OCI-LY7 (cell line): ENCODE measurements at regions not wholly inside any gene's neighbourhood (a gene's known extent, or its start where the extent isn't known, plus 50 kb on each side); places are given as distances from the start of the nearest gene placed in this dataset.

Experiments
- BruUV-seq: library from RNA; stranded (reverse); fragments of 400-500 nt; replicated peaks from 2 replicates; lab custom pipeline; 2021; lab: Mats Ljungman, UMichigan
- CTCF ChIA-PET: fragments of 300-600 bp; sonication (Branson Sonifier 250); formaldehyde crosslinking; loops from one replicate; lab custom pipeline; 2022; ENCODE audit warnings: antibody characterized with exemption; ENCODE audit not compliant: unreplicated experiment; lab: Charles Lee
- POLR2A ChIA-PET: fragments of 300-600 bp; sonication (Branson Sonifier 250); formaldehyde crosslinking; loops from one replicate; lab custom pipeline; 2022; ENCODE audit warnings: antibody characterized with exemption; lab: Charles Lee
- DNase-seq: peaks from one replicate; pipeline ENCODE4 v3.0.0-alpha.2; 2015; ENCODE audit warnings: low spot score
- H2AFZ ChIP-seq: fragments of 200-600 bp; sonication (generic), shearing (Covaris generic); 2 replicates; pipeline ENCODE4 v1.6.1; 2014; ENCODE audit warnings: mild to moderate bottlenecking, antibody characterized with exemption, low read length, moderate library complexity
- H3K27ac ChIP-seq: fragments of 200-600 bp; sonication (generic); 2 replicates; pipeline ENCODE4 v1.5.1; 2014; ENCODE audit warnings: mixed run types, low read depth, mild to moderate bottlenecking, moderate library complexity, low read length, inconsistent platforms; ENCODE audit not compliant: poor library complexity, severe bottlenecking
- H3K36me3 ChIP-seq: fragments of 200-600 bp; sonication (generic); 2 replicates; pipeline ENCODE4 v1.6.1; 2014; ENCODE audit warnings: mild to moderate bottlenecking, antibody characterized with exemption, low read length, moderate library complexity, mixed read lengths; ENCODE audit not compliant: insufficient read depth
- H3K4me1 ChIP-seq: fragments of 200-600 bp; sonication (generic); 2 replicates; pipeline ENCODE4 v1.5.1; 2014; ENCODE audit warnings: mild to moderate bottlenecking, low read length; ENCODE audit not compliant: insufficient read depth, poor library complexity, severe bottlenecking
- H3K4me2 ChIP-seq: fragments of 200-600 bp; sonication (generic); 2 replicates; pipeline ENCODE4 v1.6.1; 2014; ENCODE audit warnings: mild to moderate bottlenecking, low read length
- H3K4me3 ChIP-seq: fragments of 200-600 bp; sonication (generic); 2 replicates; pipeline ENCODE4 v1.5.1; 2014; ENCODE audit warnings: mild to moderate bottlenecking, low read depth, low read length; ENCODE audit not compliant: poor library complexity, severe bottlenecking
- H3K79me2 ChIP-seq: fragments of 200-600 bp; sonication (generic); 2 replicates; pipeline ENCODE4 v1.6.1; 2016; ENCODE audit warnings: low read depth, mild to moderate bottlenecking, low read length, moderate library complexity, mixed read lengths; ENCODE audit not compliant: insufficient read depth
- H3K9me2 ChIP-seq: fragments of 200-600 bp; sonication (generic); 2 replicates; pipeline ENCODE4 v1.6.1; 2016; ENCODE audit warnings: mild to moderate bottlenecking, low read length, mixed read lengths; ENCODE audit not compliant: insufficient read depth
- H3K9me3 ChIP-seq: fragments of 200-600 bp; sonication (generic); 2 replicates; pipeline ENCODE4 v1.6.1; 2014; ENCODE audit warnings: mild to moderate bottlenecking, mixed run types, low read length, mixed read lengths
- H4K20me1 ChIP-seq: fragments of 200-600 bp; sonication (generic); 2 replicates; pipeline ENCODE4 v1.6.1; 2014; ENCODE audit warnings: mild to moderate bottlenecking, antibody characterized with exemption, low read length, moderate library complexity, mixed read lengths; ENCODE audit not compliant: insufficient read depth
- EZH2phosphoT487 ChIP-seq: fragments of 200-600 bp; sonication (generic); IDR thresholded peaks from 2 replicates; pipeline ENCODE4 v1.6.1; 2018; ENCODE audit warnings: low read depth, borderline replicate concordance, mild to moderate bottlenecking, mixed run types, antibody characterized with exemption, low read length, moderate library complexity, mixed read lengths
- intact Hi-C: fragments of 100-400 bp; cut with micrococcal nuclease; formaldehyde crosslinking; loops from one replicate; pipeline ENCODE4 v1.10.0; 2022; ENCODE audit not compliant: unreplicated experiment
- TF ChIP-seq, protein P1 (sequence below): fragments of 200-600 bp; sonication (generic); conservative IDR thresholded peaks from 2 replicates; pipeline ENCODE4 v1.5.1; 2014; ENCODE audit warnings: mild to moderate bottlenecking, antibody characterized with exemption, low read length, moderate library complexity, mixed read lengths

DNA sequence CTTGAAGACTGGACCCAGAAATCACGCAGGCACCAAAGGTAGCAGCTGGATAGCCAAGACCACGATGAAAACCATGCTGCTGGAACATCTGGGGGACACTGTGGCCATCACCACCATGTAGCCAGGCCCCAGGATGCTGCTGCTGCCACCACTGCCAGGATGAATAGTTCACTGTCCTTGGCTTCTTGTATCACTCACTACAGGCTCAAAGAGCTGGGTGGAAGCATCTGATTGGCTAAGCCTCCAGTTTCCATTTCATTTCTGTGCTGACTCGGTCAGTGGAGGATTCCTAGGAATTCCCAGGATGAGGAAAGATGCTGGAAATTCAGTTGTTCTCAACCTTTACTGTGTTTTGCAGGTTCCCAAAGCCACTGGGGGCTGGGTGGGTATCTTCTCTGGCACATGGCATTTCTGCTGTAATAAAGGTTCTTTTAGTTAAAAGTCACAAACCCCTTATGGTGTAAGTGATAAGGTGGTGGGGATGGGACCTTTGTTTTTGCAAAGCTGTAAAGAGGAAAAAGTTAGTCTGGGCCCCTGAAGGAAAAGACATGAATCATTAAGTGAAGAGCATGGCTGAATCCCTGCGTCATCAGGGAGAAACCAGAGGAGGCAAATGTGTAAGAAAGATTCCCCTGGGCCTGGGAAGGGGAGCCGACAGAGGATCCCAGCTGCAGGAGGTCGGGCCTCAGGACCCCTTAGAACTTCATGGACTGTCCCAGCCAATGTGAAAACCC lies 57.7 kb upstream of the SMOX start:
- ChIA-PET CTCF (no interaction called here), POLR2A (no interaction called here)
- intact Hi-C loops, result no loop called here
- BruUV-seq, result no TSS peak
- H3K9me3 ChIP-seq, result peaks cover 5% of the 10 kb centered on the region; the same call in 1 of the 2 replicates
- DNase-seq, result no peak
- H3K4me3 ChIP-seq, result no peak overlapping the region
- H3K79me2 ChIP-seq, result no peaks in the 10 kb centered on the region
- TF ChIP-seq, protein P1, sequence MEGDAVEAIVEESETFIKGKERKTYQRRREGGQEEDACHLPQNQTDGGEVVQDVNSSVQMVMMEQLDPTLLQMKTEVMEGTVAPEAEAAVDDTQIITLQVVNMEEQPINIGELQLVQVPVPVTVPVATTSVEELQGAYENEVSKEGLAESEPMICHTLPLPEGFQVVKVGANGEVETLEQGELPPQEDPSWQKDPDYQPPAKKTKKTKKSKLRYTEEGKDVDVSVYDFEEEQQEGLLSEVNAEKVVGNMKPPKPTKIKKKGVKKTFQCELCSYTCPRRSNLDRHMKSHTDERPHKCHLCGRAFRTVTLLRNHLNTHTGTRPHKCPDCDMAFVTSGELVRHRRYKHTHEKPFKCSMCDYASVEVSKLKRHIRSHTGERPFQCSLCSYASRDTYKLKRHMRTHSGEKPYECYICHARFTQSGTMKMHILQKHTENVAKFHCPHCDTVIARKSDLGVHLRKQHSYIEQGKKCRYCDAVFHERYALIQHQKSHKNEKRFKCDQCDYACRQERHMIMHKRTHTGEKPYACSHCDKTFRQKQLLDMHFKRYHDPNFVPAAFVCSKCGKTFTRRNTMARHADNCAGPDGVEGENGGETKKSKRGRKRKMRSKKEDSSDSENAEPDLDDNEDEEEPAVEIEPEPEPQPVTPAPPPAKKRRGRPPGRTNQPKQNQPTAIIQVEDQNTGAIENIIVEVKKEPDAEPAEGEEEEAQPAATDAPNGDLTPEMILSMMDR, result no peak
- no peak for TF ChIP-seq EZH2phosphoT487
- no peaks in the 10 kb centered on the region for H3K36me3 ChIP-seq
- no peak overlapping the region for H3K27ac ChIP-seq
- H4K20me1 ChIP-seq, result no peaks in the 10 kb centered on the region
- H3K4me2 ChIP-seq, result no peak overlapping the region
- no peak overlapping the region for H2AFZ ChIP-seq
- H3K9me2 ChIP-seq, result no peaks in the 10 kb centered on the region
- no peaks in the 10 kb centered on the region for H3K4me1 ChIP-seq

DNA sequence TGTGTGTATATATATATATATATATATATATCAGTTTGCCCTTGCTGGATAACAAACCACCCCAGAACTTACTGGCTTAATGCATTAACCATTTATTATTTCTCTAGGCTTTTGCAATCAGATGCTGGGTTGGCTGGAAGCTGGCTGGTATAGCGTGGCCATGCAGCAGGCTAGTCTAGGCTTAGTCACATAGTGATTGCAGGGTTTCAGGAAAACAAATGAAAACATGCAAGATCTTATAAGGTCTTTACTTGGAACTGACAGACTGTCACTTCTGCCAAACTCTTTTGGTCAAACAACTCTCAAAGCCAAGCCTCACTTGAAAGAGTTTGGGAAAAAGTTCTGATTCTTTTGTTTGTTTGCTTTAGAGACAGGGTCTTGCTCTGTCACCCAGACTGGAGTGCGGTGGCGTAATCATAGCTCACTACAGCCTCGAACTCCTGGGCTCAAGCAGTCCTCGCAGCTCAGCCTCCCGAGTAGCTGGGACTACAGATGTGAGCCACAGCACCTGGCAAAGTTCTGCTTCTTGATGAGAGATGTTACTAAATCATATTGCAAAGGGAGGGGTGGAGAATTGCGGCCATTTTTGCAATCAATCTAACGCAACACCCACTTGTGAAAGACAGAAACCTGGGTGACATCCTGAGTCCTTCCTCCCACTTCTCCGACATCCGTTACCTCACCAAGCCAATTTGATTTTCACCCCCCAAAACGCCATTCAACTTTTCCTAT lies 58.7 kb upstream of the SMOX start:
- Histone ChIP-seq H3K36me3 (no peaks in the 10 kb centered on the region), H3K9me2 (no peaks in the 10 kb centered on the region), H3K27ac (no peak overlapping the region), H3K4me3 (no peak overlapping the region), H2AFZ (no peak overlapping the region), H4K20me1 (no peaks in the 10 kb centered on the region), H3K79me2 (no peaks in the 10 kb centered on the region), H3K9me3 (no peaks in the 10 kb centered on the region), H3K4me1 (peaks cover 4% of the 10 kb centered on the region), H3K4me2 (no peak overlapping the region)
- TF ChIP-seq, protein P1, result no peak
- no peak for TF ChIP-seq EZH2phosphoT487
- no peak for DNase-seq
- POLR2A ChIA-PET, result no interaction called here
- no TSS peak for BruUV-seq
- CTCF ChIA-PET, result no interaction called here
- intact Hi-C loops, result no loop called here

DNA sequence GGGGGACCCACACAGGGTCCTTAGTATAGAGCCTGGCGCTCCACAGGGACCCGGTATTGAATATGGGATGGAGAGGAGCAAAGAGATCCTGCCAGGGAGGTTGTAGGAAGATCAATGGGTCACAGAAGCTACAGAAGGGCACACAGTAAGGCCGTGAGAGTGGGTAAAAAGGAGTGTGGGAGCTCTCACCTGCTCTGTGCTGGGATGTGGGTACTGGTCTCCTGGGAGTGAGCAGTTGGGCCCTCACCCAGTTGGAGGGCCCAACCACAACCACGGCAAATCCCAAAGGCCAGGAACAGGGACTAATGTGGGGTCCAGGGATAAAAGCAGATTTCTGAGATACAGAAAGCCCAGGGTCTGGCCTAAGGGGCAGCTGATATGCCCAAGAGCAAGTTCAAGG lies 59.9 kb upstream of the SMOX start:
- TF ChIP-seq, protein P1, result no peak
- no peak for TF ChIP-seq EZH2phosphoT487
- POLR2A ChIA-PET, result interaction anchor here (0.5 kb wide), 1 partner anchor 156 kb away, joined by 4 read pairs; no protein-coding TSS in a partner anchor
- Histone ChIP-seq H3K79me2 (no peaks in the 10 kb centered on the region), H3K36me3 (no peaks in the 10 kb centered on the region), H3K9me3 (no peaks in the 10 kb centered on the region), H3K27ac (no peak overlapping the region), H4K20me1 (no peaks in the 10 kb centered on the region), H3K9me2 (no peaks in the 10 kb centered on the region), H3K4me2 (no peak overlapping the region), H3K4me1 (peaks cover 4% of the 10 kb centered on the region), H2AFZ (no peak overlapping the region), H3K4me3 (no peak overlapping the region)
- BruUV-seq, result no TSS peak
- no peak for DNase-seq
- intact Hi-C loops, result no loop called here
- CTCF ChIA-PET, result no interaction called here
